H9 (cell line): ENCODE measurements at regions not wholly inside any gene's neighbourhood (a gene's known extent, or its start where the extent isn't known, plus 50 kb on each side); places are given as distances from the start of the nearest gene placed in this dataset.

Experiments
- DNase-seq: peaks from one replicate; pipeline ENCODE4 v3.0.0-alpha.2; 2017
- H2AFZ ChIP-seq: one replicate; pipeline ENCODE4 v1.6.1; 2013; ENCODE audit warnings: mild to moderate bottlenecking, low read length, control low read depth, moderate library complexity
- H2AK5ac ChIP-seq: 2 replicates; pipeline ENCODE4 v1.6.1; 2013; ENCODE audit warnings: low read length, control low read depth, mixed read lengths; ENCODE audit not compliant: insufficient read length
- H2BK120ac ChIP-seq: one replicate; pipeline ENCODE4 v1.6.1; 2013; ENCODE audit warnings: low read depth, mild to moderate bottlenecking, low read length, control low read depth, inconsistent platforms; ENCODE audit not compliant: poor library complexity, severe bottlenecking
- H2BK12ac ChIP-seq: 2 replicates; pipeline ENCODE4 v1.6.1; 2013; ENCODE audit warnings: low read length, control low read depth, mixed read lengths, low read depth; ENCODE audit not compliant: insufficient read length
- H2BK15ac ChIP-seq: 2 replicates; pipeline ENCODE4 v1.6.1; 2013; ENCODE audit warnings: low read depth, low read length, control low read depth
- H2BK20ac ChIP-seq: one replicate; pipeline ENCODE4 v1.6.1; 2013; ENCODE audit warnings: low read depth, mild to moderate bottlenecking, low read length, control low read depth, inconsistent platforms; ENCODE audit not compliant: poor library complexity, severe bottlenecking
- H2BK5ac ChIP-seq: 2 replicates; pipeline ENCODE4 v1.6.1; 2013; ENCODE audit warnings: low read length, control low read depth, mixed read lengths; ENCODE audit not compliant: insufficient read length
- H3K14ac ChIP-seq: 2 replicates; pipeline ENCODE4 v1.6.1; 2013; ENCODE audit warnings: low read length, control low read depth; ENCODE audit not compliant: insufficient read depth
- H3K18ac ChIP-seq: 2 replicates; pipeline ENCODE4 v1.6.1; 2013; ENCODE audit warnings: low read depth, mild to moderate bottlenecking, mixed read lengths, low read length, control low read depth; ENCODE audit not compliant: insufficient read length
- H3K23ac ChIP-seq: 2 replicates; pipeline ENCODE4 v1.6.1; 2013; ENCODE audit warnings: low read length, control low read depth, mixed read lengths, low read depth; ENCODE audit not compliant: insufficient read length
- H3K23me2 ChIP-seq: 2 replicates; pipeline ENCODE4 v1.6.1; 2013; ENCODE audit warnings: low read depth, mild to moderate bottlenecking, mixed read lengths, low read length, control low read depth; ENCODE audit not compliant: insufficient read length, poor library complexity, severe bottlenecking
- H3K27ac ChIP-seq: 2 replicates; pipeline ENCODE4 v1.5.1; 2013; ENCODE audit warnings: low read length, control low read depth, mixed read lengths, low read depth; ENCODE audit not compliant: insufficient read length
- H3K27me3 ChIP-seq: 2 replicates; pipeline ENCODE4 v1.6.1; 2013; ENCODE audit warnings: low read length, control low read depth, inconsistent platforms; ENCODE audit not compliant: insufficient read depth
- H3K4ac ChIP-seq: 2 replicates; pipeline ENCODE4 v1.6.1; 2013; ENCODE audit warnings: low read depth, mild to moderate bottlenecking, control low read depth, inconsistent platforms, low read length, moderate library complexity
- H3K4me1 ChIP-seq: 2 replicates; pipeline ENCODE4 v1.6.1; 2013; ENCODE audit warnings: low read length, control low read depth, inconsistent platforms; ENCODE audit not compliant: insufficient read depth
- H3K4me2 ChIP-seq: 2 replicates; pipeline ENCODE4 v1.6.1; 2013; ENCODE audit warnings: low read length, control low read depth, mixed read lengths; ENCODE audit not compliant: insufficient read length, insufficient read depth
- H3K56ac ChIP-seq: 2 replicates; pipeline ENCODE4 v1.6.1; 2013; ENCODE audit warnings: low read depth, mild to moderate bottlenecking, mixed read lengths, low read length, control low read depth; ENCODE audit not compliant: insufficient read length
- H3K79me1 ChIP-seq: 2 replicates; pipeline ENCODE4 v1.6.1; 2013; ENCODE audit warnings: low read depth, mild to moderate bottlenecking, moderate library complexity, low read length, control low read depth, inconsistent platforms; ENCODE audit not compliant: insufficient read depth, poor library complexity, severe bottlenecking
- H3K79me2 ChIP-seq: 2 replicates; pipeline ENCODE4 v1.6.1; 2013; ENCODE audit warnings: low read length, control low read depth, inconsistent platforms; ENCODE audit not compliant: insufficient read depth
- H3K9ac ChIP-seq: 2 replicates; pipeline ENCODE4 v1.6.1; 2013; ENCODE audit warnings: low read length, control low read depth, mixed read lengths; ENCODE audit not compliant: insufficient read length; ENCODE audit errors: extremely low read depth
- H3K9me3 ChIP-seq: one replicate; pipeline ENCODE4 v1.6.1; 2013; ENCODE audit warnings: low read depth, low read length, inconsistent platforms; ENCODE audit not compliant: control insufficient read depth
- H3T11ph ChIP-seq: one replicate; pipeline ENCODE4 v1.6.1; 2013; ENCODE audit warnings: mild to moderate bottlenecking, low read length, control low read depth, inconsistent platforms
- H4K20me1 ChIP-seq: one replicate; pipeline ENCODE4 v1.6.1; 2013; ENCODE audit not compliant: control insufficient read depth, insufficient read length, insufficient read depth
- H4K5ac ChIP-seq: 2 replicates; pipeline ENCODE4 v1.6.1; 2013; ENCODE audit warnings: low read depth, mild to moderate bottlenecking, mixed read lengths, low read length, control low read depth; ENCODE audit not compliant: insufficient read length
- H4K8ac ChIP-seq: replicated peaks from 2 replicates; pipeline ENCODE4 v1.6.1; 2013; ENCODE audit warnings: low read length, control low read depth, mixed read lengths, low read depth; ENCODE audit not compliant: insufficient read length
- H4K91ac ChIP-seq: 2 replicates; pipeline ENCODE4 v1.6.1; 2013; ENCODE audit warnings: low read depth, mild to moderate bottlenecking, moderate library complexity, mixed read lengths, low read length, control low read depth; ENCODE audit not compliant: insufficient read length
- H3K27ac Mint-ChIP-seq, 3 experiments: 2 replicates in 2 of 3; 3 replicates in 1 of 3; pipeline ENCODE4 v1.8.0; 2020 to 2021; ENCODE audit warnings: mixed read lengths in 3 of 3, mild to moderate bottlenecking in 1 of 3, moderate library complexity in 1 of 3
- H3K27me3 Mint-ChIP-seq: 2 replicates; pipeline ENCODE4 v1.8.0; 2021; ENCODE audit warnings: low read depth, mild to moderate bottlenecking, moderate library complexity, mixed read lengths
- H3K36me3 Mint-ChIP-seq, 3 experiments: 2 replicates in 2 of 3; 3 replicates in 1 of 3; pipeline ENCODE4 v1.8.0; 2020 to 2021; ENCODE audit warnings: low read depth in 3 of 3, mixed read lengths in 3 of 3; ENCODE audit not compliant: insufficient read depth in 1 of 3
- H3K4me1 Mint-ChIP-seq, 2 experiments: 2 replicates each; pipeline ENCODE4 v1.8.0; 2020; ENCODE audit warnings: mixed read lengths in 2 of 2
- H3K4me3 Mint-ChIP-seq, 2 experiments: 2 replicates in 1 of 2; 3 replicates in 1 of 2; pipeline ENCODE4 v1.8.0; 2020 to 2021; ENCODE audit warnings: mild to moderate bottlenecking in 2 of 2, mixed read lengths in 2 of 2, moderate library complexity in 1 of 2
- H3K9me3 Mint-ChIP-seq, 2 experiments: 2 replicates in 1 of 2; 3 replicates in 1 of 2; pipeline ENCODE4 v1.8.0; 2020; ENCODE audit warnings: mild to moderate bottlenecking in 2 of 2, mixed read lengths in 2 of 2, moderate library complexity in 1 of 2
- WGBS: extraction: QIAGEN DNeasy Blood & Tissue Kit; methylation state at CpG from one replicate; pipeline ENCODE4 v1.1.7; 2013; ENCODE audit warnings: missing lambda C conversion rate, low lambda C conversion rate, mixed read lengths; ENCODE audit not compliant: insufficient read length; ENCODE audit errors: extremely low coverage; 5-methylcytosine and 5-hydroxymethylcytosine counted together
- TF ChIP-seq, protein P1 (sequence below): fragments of 200-600 bp; sonication (generic); conservative IDR thresholded peaks from 3 replicates; pipeline ENCODE4 v1.8.0; 2021; ENCODE audit warnings: antibody characterized with exemption, mild to moderate bottlenecking

DNA sequence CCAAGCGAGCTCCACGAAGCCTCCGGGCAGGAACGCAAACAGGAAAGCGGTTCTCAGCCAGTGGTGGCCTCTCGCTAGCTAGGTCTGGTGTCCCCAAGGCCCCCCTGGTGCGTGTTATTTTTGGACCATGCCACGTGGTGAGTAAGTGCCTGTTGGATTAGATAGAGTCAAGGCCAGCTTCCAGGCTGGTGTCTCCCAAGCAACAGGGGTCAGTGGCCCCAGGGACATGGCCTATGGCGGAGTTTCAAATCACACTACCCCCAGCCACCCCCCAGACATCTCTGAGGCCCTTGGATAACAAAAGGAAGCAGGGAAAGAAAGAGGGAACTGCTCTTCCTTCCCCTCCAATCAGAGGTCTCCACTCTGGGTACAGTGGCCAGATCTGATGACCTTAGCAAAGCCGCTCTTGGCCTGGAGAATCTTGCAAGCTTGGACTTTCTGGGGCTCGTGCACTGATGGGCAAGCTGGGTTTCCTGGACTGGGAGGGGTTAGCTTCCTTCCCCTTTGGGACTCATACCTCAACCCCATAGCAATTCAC is 58.2 kb downstream of the MAF start:
- H3K9me3 ChIP-seq: no peaks in the 10 kb centered on the region
- no peak overlapping the region for H3K14ac ChIP-seq
- H2BK20ac ChIP-seq: no peak overlapping the region
- Mint-ChIP-seq H3K27me3 (peaks cover 2% of the 10 kb centered on the region), H3K27ac (no peak overlapping the region), H3K9me3 (no peaks in the 10 kb centered on the region), H3K4me3 (no peak overlapping the region), H3K4me1 (no peaks in the 10 kb centered on the region), H3K36me3 (no peaks in the 10 kb centered on the region; a peak in 1 of 7 replicates)
- DNase-seq: no peak
- H3K4ac ChIP-seq: no peak overlapping the region
- no peak overlapping the region for H3K9ac ChIP-seq
- H2AK5ac ChIP-seq: no peak overlapping the region
- H4K5ac ChIP-seq: no peak overlapping the region
- H4K91ac ChIP-seq: no peak overlapping the region
- H3T11ph ChIP-seq: no peak overlapping the region
- H3K4me1 ChIP-seq: no peaks in the 10 kb centered on the region
- no peak overlapping the region for H3K4me2 ChIP-seq
- no CpG with 5 or more reads among the region's 11 CpGs for WGBS
- TF ChIP-seq, protein P1, sequence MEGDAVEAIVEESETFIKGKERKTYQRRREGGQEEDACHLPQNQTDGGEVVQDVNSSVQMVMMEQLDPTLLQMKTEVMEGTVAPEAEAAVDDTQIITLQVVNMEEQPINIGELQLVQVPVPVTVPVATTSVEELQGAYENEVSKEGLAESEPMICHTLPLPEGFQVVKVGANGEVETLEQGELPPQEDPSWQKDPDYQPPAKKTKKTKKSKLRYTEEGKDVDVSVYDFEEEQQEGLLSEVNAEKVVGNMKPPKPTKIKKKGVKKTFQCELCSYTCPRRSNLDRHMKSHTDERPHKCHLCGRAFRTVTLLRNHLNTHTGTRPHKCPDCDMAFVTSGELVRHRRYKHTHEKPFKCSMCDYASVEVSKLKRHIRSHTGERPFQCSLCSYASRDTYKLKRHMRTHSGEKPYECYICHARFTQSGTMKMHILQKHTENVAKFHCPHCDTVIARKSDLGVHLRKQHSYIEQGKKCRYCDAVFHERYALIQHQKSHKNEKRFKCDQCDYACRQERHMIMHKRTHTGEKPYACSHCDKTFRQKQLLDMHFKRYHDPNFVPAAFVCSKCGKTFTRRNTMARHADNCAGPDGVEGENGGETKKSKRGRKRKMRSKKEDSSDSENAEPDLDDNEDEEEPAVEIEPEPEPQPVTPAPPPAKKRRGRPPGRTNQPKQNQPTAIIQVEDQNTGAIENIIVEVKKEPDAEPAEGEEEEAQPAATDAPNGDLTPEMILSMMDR: no peak
- no peak overlapping the region for H2BK5ac ChIP-seq
- H3K79me2 ChIP-seq: no peaks in the 10 kb centered on the region
- no peak overlapping the region for H3K27ac ChIP-seq
- H4K20me1 ChIP-seq: no peaks in the 10 kb centered on the region
- H3K56ac ChIP-seq: no peak overlapping the region
- H2BK15ac ChIP-seq: no peak overlapping the region
- no peak overlapping the region for H2BK12ac ChIP-seq
- no peak overlapping the region for H2BK120ac ChIP-seq
- no peaks in the 10 kb centered on the region for H3K27me3 ChIP-seq
- H3K18ac ChIP-seq: no peak overlapping the region
- no peak overlapping the region for H4K8ac ChIP-seq
- no peaks in the 10 kb centered on the region for H3K23me2 ChIP-seq
- H3K23ac ChIP-seq: no peak overlapping the region
- H2AFZ ChIP-seq: no peak overlapping the region
- H3K79me1 ChIP-seq: no peaks in the 10 kb centered on the region
